ENCODE measurements at regions not wholly inside any gene's neighbourhood (a gene's known extent, or its start where the extent isn't known, plus 50 kb on each side); places are given as distances from the start of the nearest gene placed in this dataset.
"Not testable (repeated sequence)": the region's sequence is repeated elsewhere in the genome, so short reads cannot be mapped to it uniquely, and the experiment has no call there.

DNA sequence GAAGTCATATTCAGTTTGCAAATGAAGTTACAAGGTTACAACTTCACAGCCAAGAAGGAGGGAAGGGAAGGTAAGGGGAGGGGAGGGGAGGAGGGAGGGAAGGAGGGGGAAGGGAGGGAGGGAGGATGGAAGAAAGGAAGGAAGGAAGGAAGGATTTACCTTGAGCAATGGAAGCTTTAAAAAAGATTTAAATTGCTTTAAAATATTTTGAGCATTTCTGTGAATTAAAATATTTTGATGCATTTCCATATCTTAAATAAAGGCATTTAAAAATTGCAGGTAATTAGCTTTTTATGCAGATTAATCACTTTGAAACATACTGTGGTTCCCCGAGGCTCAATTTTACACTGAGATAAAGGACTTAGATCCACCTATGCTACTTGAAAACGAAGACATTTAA is 618.0 kb downstream of the TFAP2A start:
- H3K27ac ChIP-seq, result no peak overlapping the region
- H3K4me3 ChIP-seq, result no peak overlapping the region

GRCh38 chr6:9795880-9796279 is 619.0 kb downstream of the TFAP2A start:
- Histone ChIP-seq H3K4me3 (no peak overlapping the region), H3K27ac (no peak overlapping the region)

GRCh38 chr6:9789201-9789600 is 625.7 kb downstream of the TFAP2A start:
- Histone ChIP-seq H3K27ac (no peak overlapping the region), H3K4me3 (no peak overlapping the region)

- H3K4me3 ChIP-seq, result no peak overlapping the region
- no peak overlapping the region for H3K27ac ChIP-seq
These were observed 630.1 kb downstream of the TFAP2A start for GRCh38 chr6:9784786-9785185.

DNA sequence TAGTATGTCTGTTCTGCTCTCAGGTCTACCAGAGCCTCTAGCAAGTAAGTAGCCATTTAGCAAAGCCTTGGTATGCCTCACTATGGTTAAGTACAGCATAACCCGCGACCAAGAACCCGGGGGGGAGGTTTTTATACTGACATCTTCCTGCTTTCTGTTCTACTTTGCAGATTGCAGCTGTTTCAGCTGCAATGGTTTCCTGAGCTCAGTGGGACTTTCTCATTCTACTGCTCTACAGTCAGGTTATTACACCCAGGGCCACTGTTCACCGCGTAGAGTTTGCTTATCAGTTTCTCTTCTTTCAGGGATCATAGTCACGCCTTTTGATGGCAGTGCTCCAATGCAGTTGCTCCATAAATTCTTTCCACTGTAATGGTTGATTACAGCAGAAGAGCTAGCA is 631.3 kb downstream of the TFAP2A start:
- Histone ChIP-seq H3K27ac (no peak overlapping the region), H3K4me3 (no peak overlapping the region)

- H3K4me3 ChIP-seq, result no peak overlapping the region
These were observed 648.5 kb downstream of the TFAP2A start for GRCh38 chr6:9766240-9766915.

DNA sequence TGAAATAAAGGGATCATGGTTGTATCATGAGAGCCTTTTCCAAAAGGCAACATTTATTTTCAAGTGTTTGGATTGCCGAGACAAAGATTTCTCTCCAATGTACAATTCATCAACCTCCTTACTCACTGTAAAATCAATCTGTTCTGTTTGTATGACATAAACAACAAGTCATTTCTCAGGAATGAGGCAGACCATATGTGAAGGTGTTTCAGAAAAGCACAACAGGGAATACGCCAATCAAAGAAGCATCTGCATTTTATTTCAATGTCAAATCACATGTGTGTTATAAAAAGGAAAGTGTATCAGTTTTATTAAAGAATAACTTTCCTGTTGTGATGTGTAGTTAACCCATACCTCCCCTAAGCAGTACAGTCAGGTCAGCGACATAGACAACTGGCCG is 653.7 kb downstream of the TFAP2A start:
- no peak overlapping the region for H3K27ac ChIP-seq
- H3K4me3 ChIP-seq, result no peak overlapping the region

More at GRCh38 chr6:9766240-9766915, 648.5 kb downstream of the TFAP2A start:
- H3K27ac ChIP-seq, result peak overlapping the region in 1 of 21 experiments; percentile 8

DNA sequence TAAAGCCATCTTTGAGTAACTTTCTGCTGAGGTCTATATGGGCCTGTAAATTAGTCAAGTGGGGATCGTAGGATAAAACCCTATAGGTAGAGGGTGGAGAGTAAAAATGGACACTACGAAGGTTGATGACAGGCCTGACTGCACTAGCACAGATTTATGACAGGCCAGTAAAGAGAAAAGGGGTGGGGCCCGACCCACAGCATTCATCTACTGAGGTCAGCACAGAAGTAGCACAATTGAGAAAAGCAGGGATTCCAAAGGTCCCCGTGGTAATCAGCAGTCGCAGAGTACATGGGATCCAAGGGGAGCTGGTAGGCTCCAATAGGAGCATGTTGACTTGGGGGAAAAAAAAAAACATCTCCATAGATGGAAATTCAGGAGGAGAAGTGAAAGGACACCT is 660.4 kb downstream of the TFAP2A start:
- Histone ChIP-seq H3K27ac (no peak overlapping the region), H3K4me3 (no peak overlapping the region)

DNA sequence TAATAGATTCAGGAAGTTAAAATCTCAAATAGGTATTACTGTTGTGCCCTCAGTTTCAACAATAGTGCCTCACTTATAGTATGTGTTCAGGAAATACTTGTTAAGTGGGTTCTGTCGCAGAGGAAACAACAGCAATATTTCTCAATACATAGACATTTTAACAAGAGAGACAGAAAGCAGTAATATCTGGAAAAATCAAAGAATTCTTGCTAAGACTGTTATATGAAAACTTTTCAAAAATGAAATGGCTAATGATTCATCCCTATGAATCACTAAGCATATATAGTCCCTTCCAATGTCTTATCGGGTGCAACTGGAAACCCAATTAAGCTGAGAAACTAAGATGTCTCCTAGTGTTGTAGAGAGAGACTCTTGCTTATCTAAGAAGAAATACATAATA is 668.9 kb downstream of the TFAP2A start:
- H3K4me3 ChIP-seq, result no peak overlapping the region
- no peak overlapping the region for H3K27ac ChIP-seq

- no peak overlapping the region for H3K27ac ChIP-seq
- no peak overlapping the region for H3K4me3 ChIP-seq
These were observed 669.4 kb downstream of the TFAP2A start for GRCh38 chr6:9745476-9745875.

DNA sequence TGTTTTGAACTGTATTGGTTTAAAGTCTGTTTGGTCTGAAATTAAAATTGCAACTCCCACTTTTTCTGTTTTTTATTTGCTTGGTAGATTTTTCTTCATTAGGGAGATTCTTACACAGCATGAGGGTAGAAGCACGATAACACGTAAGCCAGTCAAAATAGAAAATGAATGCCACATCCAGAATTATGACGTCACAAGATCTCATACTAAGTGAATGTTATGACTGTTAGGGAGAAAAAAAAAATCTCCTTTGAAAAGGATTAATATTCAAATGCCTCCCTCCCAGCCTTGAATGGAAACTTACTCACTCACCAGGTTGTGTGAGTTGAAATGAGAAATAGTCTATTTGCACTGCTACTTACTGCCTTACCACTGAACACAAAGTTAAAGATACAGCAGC is 670.8 kb downstream of the TFAP2A start:
- Histone ChIP-seq H3K4me3 (no peak overlapping the region), H3K27ac (no peak overlapping the region)

GRCh38 chr6:9732056-9732455 is 682.8 kb downstream of the TFAP2A start:
- H3K4me3 ChIP-seq, result no peak overlapping the region
- no peak overlapping the region for H3K27ac ChIP-seq

DNA sequence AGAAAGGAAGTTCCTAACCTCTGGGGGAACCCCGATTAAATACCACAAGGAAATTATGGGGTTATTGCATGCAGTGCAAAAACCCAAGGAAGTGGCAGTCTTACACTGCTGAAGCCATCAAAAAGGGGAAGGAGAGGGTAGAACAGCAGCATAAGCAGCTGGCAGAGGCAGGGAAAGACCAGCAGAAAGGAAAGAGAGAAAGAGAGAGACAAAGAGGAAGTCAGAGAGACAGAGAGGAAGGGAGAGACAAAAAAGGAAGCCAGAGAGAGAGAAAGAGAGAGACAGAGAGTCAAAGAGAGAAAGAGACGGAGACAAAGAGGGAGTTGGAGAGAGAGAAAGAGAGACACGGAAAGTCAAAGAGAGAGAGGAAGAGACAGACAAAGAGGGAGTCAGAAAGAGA is 689.1 kb downstream of the TFAP2A start:
- H3K27ac ChIP-seq, H3K4me3 ChIP-seq: not testable (repeated sequence)

DNA sequence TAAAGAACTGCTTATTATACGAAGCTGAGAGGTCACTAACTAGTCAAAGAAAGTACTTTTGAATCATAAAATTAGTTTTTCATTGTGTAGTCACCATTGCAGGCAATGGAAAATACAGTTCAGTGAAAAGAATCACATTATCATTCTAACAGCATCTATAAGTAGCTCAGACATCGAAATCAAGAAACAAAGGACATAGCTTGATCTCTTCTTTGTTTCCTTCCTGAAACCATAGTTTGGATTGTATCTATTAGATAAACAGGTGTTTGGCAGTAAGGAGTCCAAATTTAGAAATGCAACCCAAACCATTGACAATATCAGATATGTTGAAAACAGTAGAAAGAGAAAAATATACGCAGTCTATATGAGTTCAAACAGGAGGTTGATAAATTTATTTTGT is 697.3 kb downstream of the TFAP2A start:
- H3K27ac ChIP-seq, result no peak overlapping the region
- H3K4me3 ChIP-seq, result no peak overlapping the region

DNA sequence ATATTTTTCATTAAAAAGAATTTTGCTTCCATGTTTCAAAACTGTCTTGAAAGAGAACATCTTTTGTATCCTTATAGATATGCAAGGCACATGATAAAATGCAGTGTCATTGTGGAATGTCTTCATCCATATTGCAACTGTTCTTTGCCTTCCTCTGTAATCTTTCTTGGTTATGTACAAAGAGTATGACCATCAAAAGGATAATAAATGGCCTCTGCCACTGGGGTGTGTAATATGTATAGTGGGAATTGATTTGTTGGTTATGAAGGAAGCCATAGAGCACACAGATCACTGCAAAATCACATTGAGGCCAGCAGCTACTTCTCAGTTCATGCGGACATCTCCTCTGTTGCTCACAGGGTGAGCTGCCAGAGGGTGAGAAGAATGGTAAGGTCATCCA is 703.5 kb downstream of the TFAP2A start:
- H3K27ac ChIP-seq, result no peak overlapping the region

GRCh38 chr6:9710574-9710973 is 704.3 kb downstream of the TFAP2A start:
- Histone ChIP-seq H3K27ac (no peak overlapping the region), H3K4me3 (no peak overlapping the region)

More for the DNA sequence above, 703.5 kb downstream of the TFAP2A start:
- no peak overlapping the region for H3K4me3 ChIP-seq

GRCh38 chr6:9708600-9708999 is 706.3 kb downstream of the TFAP2A start:
- no peak overlapping the region for H3K4me3 ChIP-seq
- no peak overlapping the region for H3K27ac ChIP-seq

- H3K27ac ChIP-seq, result no peak overlapping the region
- H3K4me3 ChIP-seq, result no peak overlapping the region
These were observed 709.9 kb downstream of the TFAP2A start for GRCh38 chr6:9704989-9705388.

GRCh38 chr6:9702914-9703313 is 712.0 kb downstream of the TFAP2A start:
- Histone ChIP-seq H3K4me3 (no peak overlapping the region), H3K27ac (no peak overlapping the region)

- H3K4me3 ChIP-seq, result no peak overlapping the region
- H3K27ac ChIP-seq, result no peak overlapping the region
These were observed 715.0 kb downstream of the TFAP2A start for GRCh38 chr6:9699888-9700287.

- H3K27ac ChIP-seq, result no peak overlapping the region
- H3K4me3 ChIP-seq, result no peak overlapping the region
These were observed 717.5 kb downstream of the TFAP2A start for GRCh38 chr6:9697263-9697931.

DNA sequence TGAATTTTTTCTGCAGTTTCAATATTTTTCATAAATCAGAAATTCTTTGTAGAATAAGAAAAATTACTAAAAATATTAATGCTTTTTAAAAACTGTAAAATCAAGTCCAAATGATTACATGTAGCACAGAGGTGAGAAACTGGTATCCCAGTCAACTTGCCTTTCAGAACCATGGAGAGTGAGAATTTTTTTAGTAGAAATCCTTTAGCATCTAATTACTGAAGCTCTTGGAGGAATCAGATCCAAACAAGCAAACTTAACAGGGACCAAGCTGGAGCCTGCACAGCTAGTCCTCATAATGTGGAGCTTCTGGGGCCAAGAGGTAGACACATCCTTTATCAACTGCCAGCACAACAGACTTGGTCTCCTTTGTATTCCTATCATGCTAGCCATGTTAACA is 724.5 kb downstream of the TFAP2A start:
- Histone ChIP-seq H3K4me3 (no peak overlapping the region), H3K27ac (no peak overlapping the region)

Data from skin epidermis (tissue), 12 donors.